ENCODE measurements at regions not wholly inside any gene's neighbourhood (a gene's known extent, or its start where the extent isn't known, plus 50 kb on each side); places are given as distances from the start of the nearest gene placed in this dataset.

- TF ChIP-seq CTCF (IDR thresholded peaks at IDR 0.05) (no peak), POLR2AphosphoS5 (IDR thresholded peaks at IDR 0.05) (no peak)
Observed at GRCh38 chr5:51082741-51083140, 300.5 kb upstream of the ISL1 start.

All from suprapubic skin (tissue), 3 donors.